ENCODE measurements at regions not wholly inside any gene's neighbourhood (a gene's known extent, or its start where the extent isn't known, plus 50 kb on each side); places are given as distances from the start of the nearest gene placed in this dataset.

GRCh38 chr13:74289107-74289506, 154.9 kb upstream of the KLF12 start:
- Histone ChIP-seq H3K79me2 (ENCODE audit: insufficient read depth, low read length) (no peaks in the 10 kb centered on the region), H3K9ac (ENCODE audit: low read length) (no peak overlapping the region), H4K20me1 (ENCODE audit: low read depth, low read length) (no peaks in the 10 kb centered on the region), H3K4me3 (ENCODE audit: insufficient read depth, low read length, poor library complexity, severe bottlenecking) (no peak overlapping the region), H3K9me2 (replicated peaks; ENCODE audit: insufficient read depth, low read length) (no peaks in the 10 kb centered on the region), H3K27ac (ENCODE audit: low read depth, low read length) (peak overlapping the region; percentile 76), H2AFZ (ENCODE audit: low read depth, low read length, severe bottlenecking) (peak overlapping the region; percentile 93), H3K36me3 (ENCODE audit: low read length) (no peaks in the 10 kb centered on the region), H3K9me3 (ENCODE audit: insufficient read depth, low read length) (no peaks in the 10 kb centered on the region), H3F3A (ENCODE audit: insufficient read depth) (peaks cover 23% of the 10 kb centered on the region), H3K4me2 (ENCODE audit: low read depth, low read length, poor library complexity, severe bottlenecking) (peak overlapping the region; percentile 91), H3K27me3 (ENCODE audit: low read length) (no peaks in the 10 kb centered on the region)
- TF ChIP-seq CTCF (IDR thresholded peaks at IDR 0.05; ENCODE audit: insufficient read depth, low read length, poor library complexity, severe bottlenecking): no peak

- Histone ChIP-seq H3K4me2 (ENCODE audit: low read depth, low read length, poor library complexity, severe bottlenecking) (peak overlapping the region; percentile 91), H3K9me3 (ENCODE audit: insufficient read depth, low read length) (no peaks in the 10 kb centered on the region), H3K9ac (ENCODE audit: low read length) (peak overlapping the region; percentile 51), H3K79me2 (ENCODE audit: insufficient read depth, low read length) (no peaks in the 10 kb centered on the region), H3K27me3 (ENCODE audit: low read length) (no peaks in the 10 kb centered on the region), H4K20me1 (ENCODE audit: low read depth, low read length) (no peaks in the 10 kb centered on the region), H3F3A (ENCODE audit: insufficient read depth) (peaks cover 23% of the 10 kb centered on the region), H3K9me2 (replicated peaks; ENCODE audit: insufficient read depth, low read length) (no peaks in the 10 kb centered on the region), H3K4me3 (ENCODE audit: insufficient read depth, low read length, poor library complexity, severe bottlenecking) (peak overlapping the region; percentile 57), H3K36me3 (ENCODE audit: low read length) (no peaks in the 10 kb centered on the region), H2AFZ (ENCODE audit: low read depth, low read length, severe bottlenecking) (peak overlapping the region; percentile 93), H3K27ac (ENCODE audit: low read depth, low read length) (peak overlapping the region; percentile 76)
- TF ChIP-seq EZH2phosphoT487 (conservative IDR thresholded peaks at IDR 0.05; ENCODE audit: low read length) (no peak), CTCF (IDR thresholded peaks at IDR 0.05; ENCODE audit: insufficient read depth, low read length, poor library complexity, severe bottlenecking) (no peak)
Measured at GRCh38 chr13:74288361-74288911, 154.2 kb upstream of the KLF12 start.

- Histone ChIP-seq H3K27me3 (ENCODE audit: low read length) (no peaks in the 10 kb centered on the region), H4K20me1 (ENCODE audit: low read depth, low read length) (no peaks in the 10 kb centered on the region), H3K4me2 (ENCODE audit: low read depth, low read length, poor library complexity, severe bottlenecking) (peak overlapping the region; percentile 91), H3K36me3 (ENCODE audit: low read length) (no peaks in the 10 kb centered on the region), H3F3A (ENCODE audit: insufficient read depth) (peaks cover 23% of the 10 kb centered on the region), H2AFZ (ENCODE audit: low read depth, low read length, severe bottlenecking) (peak overlapping the region; percentile 93), H3K9me2 (replicated peaks; ENCODE audit: insufficient read depth, low read length) (no peaks in the 10 kb centered on the region), H3K9me3 (ENCODE audit: insufficient read depth, low read length) (no peaks in the 10 kb centered on the region), H3K27ac (ENCODE audit: low read depth, low read length) (peak overlapping the region; percentile 76), H3K79me2 (ENCODE audit: insufficient read depth, low read length) (no peaks in the 10 kb centered on the region), H3K9ac (ENCODE audit: low read length) (peak overlapping the region; percentile 51), H3K4me3 (ENCODE audit: insufficient read depth, low read length, poor library complexity, severe bottlenecking) (peak overlapping the region; percentile 57)
- TF ChIP-seq CTCF (IDR thresholded peaks at IDR 0.05; ENCODE audit: insufficient read depth, low read length, poor library complexity, severe bottlenecking) (no peak), EZH2phosphoT487 (conservative IDR thresholded peaks at IDR 0.05; ENCODE audit: low read length) (no peak)
Measured at GRCh38 chr13:74287724-74288169, 153.5 kb upstream of the KLF12 start.

All from SU-DHL-6 (cell line).